Inflammatory macrophage treated with lipopolysaccharide for 4 hours (primary cell): ENCODE measurements at regions not wholly inside any gene's neighbourhood (a gene's known extent, or its start where the extent isn't known, plus 50 kb on each side); places are given as distances from the start of the nearest gene placed in this dataset.

ENCODE experiments used
- DNase-seq: peaks from one replicate; pipeline ENCODE4 v3.0.0-alpha.2; 2020

DNA sequence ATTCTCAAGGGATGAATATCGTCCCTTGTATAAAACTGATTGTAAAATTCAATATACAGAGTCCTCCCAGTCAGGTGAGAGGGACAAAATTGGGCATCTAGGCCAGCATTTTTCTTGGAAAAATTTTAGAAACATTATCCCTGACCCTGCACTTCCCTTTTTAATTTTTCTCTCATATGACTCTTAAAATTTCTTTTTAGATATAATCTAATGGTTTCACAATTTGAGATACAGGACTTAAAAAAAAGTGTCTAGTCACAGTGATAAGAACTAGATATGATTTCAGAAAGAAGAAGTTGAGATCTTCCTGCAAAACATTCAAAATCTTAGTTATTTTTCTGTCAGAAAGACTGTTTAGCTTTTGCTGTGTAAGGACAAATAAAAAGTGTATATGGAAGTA, 270.8 kb upstream of the PPFIA2 start:
- no peak for DNase-seq

DNA sequence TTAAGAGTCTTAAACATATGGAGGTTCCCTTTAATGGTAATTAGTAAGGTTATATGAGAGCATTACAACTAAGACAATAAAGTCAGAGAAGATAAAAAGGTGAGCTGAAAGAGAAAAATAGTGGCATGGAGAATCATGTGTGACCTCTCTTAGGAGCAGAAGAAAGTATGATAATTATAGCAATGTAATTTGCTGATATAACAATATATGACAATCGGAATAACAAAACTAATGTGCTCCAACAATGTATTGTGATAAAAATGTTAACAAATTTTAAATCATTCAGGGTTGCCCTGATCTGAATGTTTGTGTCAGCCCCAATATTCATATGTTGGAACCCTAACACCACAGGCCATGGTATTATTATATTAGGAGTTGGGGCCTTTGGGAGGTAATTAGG, 269.6 kb upstream of the PPFIA2 start:
- no peak for DNase-seq

GRCh38 chr12:82027612-82028011, 268.5 kb upstream of the PPFIA2 start:
- DNase-seq: peak; percentile 36

GRCh38 chr12:82025462-82025861, 266.3 kb upstream of the PPFIA2 start:
- DNase-seq: no peak

DNA sequence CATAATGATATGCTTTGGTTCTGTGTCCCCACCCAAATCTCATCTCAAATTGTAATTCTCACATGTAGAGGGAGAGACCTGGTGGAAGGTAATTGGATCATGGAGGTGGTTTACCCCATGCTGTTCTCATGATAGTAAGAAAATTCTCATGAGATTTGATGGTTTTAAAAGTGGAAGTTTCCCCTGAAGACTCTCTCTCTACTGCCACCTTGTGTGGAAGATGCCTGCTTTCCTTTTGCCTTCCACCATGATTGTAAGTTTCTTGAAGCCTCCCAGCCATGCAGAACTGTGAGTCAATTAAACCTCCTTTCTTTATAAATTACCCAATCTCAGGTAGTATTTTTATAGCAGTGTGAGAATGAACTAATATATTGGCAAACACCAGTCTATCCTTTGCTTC, 260.4 kb upstream of the PPFIA2 start:
- peak; percentile 17 for DNase-seq

DNA sequence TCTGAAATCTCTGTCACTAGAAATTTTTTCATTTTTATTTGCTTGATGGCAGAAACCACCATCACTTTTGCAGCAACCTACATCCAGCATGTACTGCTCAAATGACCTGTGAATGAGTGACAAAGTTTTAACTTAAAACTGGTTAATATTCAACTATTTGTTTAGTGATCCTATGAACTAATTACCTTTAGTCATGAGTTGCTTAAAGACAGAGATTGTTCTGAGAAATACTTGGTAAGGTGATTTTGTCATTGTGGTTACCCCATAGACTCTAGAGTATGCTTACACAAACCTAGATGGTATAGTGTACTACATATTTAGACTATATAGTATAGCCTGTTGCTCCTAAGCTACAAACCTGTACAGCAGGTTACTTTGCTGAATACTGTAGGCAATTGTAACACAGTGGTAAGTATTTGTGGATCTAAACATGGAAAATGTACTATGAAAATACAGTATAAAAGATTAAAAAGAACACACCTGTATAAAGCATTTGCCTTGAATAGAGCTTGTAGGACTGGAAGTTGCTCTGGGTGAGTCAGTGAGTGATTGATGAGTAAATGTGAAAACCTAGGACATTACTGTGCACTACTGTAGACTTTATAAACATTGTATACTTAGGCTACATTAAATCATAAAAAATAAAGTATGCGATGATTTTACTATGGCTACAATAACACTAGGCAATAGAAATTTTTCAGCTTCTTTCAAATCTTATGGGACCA, 256.6 kb upstream of the PPFIA2 start:
- no peak for DNase-seq

- no peak for DNase-seq
These were observed 253.0 kb upstream of the PPFIA2 start for GRCh38 chr12:82012176-82012575.

DNA sequence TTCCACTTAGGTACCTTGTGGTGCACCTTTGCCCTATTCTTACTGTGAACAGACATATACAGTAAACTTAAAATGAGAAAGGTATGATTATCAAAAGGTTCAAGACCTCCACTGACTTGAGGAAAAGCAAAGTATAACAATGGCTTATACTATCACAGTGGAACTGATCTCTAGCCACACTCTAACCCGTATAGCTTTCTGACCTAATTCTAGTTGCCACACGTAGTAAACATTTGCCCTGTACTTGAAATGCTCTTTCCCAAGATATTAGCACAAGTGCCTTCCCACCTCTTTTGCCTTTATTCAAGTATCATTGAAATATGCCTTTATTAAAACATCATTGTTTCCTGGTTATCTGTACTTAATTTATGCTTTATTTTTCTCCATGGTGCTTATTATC, 250.4 kb upstream of the PPFIA2 start:
- no peak for DNase-seq

- DNase-seq: no peak
These were observed 249.1 kb upstream of the PPFIA2 start for GRCh38 chr12:82008251-82008650.

GRCh38 chr12:81998761-81999378, 239.7 kb upstream of the PPFIA2 start:
- DNase-seq: no peak

DNA sequence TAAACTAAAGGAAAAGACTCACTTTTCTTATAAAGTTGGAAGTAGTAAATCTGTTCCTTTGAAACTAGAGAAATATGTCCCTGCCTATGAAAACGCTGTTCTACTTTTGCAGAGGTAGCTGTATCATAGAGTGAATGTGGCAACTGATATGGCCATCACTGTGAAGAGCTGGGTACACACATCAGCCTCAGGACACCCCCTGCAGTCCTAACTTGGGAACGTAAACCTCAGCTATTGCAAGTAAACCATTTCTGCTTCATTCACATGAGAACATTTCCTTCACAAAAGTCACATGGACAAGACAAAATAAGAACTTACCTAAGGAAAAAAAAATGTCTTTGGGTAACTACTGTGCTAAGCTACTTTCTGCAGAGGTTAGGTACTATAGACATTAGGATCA, 233.3 kb upstream of the PPFIA2 start:
- peak; percentile 58 for DNase-seq

- DNase-seq: no peak
These were observed 232.7 kb upstream of the PPFIA2 start for GRCh38 chr12:81991868-81992267.

DNA sequence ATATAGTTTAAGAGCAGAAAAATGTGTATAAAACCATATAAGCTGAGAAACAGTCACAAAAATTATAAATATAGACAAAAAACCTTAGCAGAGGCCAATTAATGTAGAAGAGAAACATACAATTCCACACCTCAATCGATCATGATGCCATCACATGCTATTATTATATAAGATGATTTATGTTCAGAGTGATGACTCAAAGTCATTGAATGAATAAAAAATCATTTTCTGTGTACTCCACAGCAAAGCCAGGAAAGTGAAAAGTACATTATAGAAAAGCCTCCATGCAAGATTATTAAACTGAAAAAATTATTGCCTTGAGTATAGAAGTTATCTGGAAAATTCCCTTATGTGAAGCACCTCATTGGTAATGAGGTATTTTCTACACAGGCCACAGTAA, 229.2 kb upstream of the PPFIA2 start:
- DNase-seq: no peak

- no peak for DNase-seq
These were observed 228.2 kb upstream of the PPFIA2 start for GRCh38 chr12:81987371-81987770.

- DNase-seq: no peak
These were observed 217.5 kb upstream of the PPFIA2 start for GRCh38 chr12:81976661-81977060.

GRCh38 chr12:81974762-81975161, 215.6 kb upstream of the PPFIA2 start:
- DNase-seq: no peak

DNA sequence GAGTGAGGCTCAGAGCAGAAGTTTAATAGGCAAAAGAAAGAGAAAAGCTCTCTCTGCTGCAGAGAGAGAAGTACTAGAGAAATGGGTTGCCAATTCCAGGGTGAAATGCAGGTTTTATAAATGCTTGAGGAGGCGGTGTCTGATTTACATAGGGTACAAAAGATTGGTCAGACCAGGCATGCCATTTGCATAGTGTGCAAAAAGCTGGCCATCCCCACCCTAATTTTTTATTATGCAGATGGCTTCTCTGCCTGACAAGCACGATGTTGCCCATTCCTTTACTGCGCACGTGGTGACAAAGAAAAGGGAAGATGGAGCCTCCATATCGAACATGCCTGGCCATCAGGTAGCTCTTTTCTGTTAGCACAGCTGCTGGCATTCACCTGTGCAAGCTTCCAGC, 209.3 kb upstream of the PPFIA2 start:
- DNase-seq: no peak

- DNase-seq: no peak
These were observed 204.5 kb upstream of the PPFIA2 start for GRCh38 chr12:81963636-81964035.

- DNase-seq: no peak
These were observed 203.9 kb upstream of the PPFIA2 start for GRCh38 chr12:81963026-81963425.

GRCh38 chr12:81962126-81962856, 203.1 kb upstream of the PPFIA2 start:
- no peak for DNase-seq

DNA sequence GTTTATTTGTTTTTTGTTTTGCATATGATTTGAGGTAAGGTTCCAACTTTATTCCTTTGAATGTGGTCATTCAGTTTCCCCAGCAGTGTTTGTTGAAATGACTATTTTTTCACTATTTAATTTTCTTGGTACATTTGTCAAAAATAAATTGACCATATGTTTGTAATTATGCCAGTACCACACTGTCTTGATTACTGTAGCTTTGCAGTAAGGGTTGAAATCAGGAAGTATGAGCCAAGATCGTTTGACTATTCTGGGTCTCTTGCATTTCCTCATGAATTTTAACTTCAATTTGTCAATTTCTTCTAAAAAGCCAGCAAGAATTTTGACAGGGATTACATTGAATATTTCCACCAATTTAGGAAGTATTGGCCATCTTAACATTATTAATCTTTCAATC, 199.3 kb upstream of the PPFIA2 start:
- peak; percentile 61 for DNase-seq

DNA sequence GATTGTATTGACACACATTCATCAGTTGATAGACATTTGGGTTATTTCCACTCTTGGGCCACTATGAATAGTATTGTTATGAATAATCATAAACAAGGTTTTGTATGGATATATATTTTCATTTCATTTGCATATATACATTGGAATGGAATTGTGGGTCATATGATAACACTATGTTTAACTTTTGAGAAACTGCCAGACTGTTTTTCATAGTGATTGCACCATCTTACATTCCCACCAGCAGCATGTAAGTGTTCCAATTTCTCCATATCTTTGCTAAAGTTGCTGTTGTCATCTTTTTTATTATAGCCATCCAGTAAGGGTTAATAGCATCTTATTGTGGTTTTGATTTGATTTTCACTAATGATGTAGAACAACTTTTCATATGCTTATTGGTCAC, 198.5 kb upstream of the PPFIA2 start:
- DNase-seq: peak; percentile 68

DNA sequence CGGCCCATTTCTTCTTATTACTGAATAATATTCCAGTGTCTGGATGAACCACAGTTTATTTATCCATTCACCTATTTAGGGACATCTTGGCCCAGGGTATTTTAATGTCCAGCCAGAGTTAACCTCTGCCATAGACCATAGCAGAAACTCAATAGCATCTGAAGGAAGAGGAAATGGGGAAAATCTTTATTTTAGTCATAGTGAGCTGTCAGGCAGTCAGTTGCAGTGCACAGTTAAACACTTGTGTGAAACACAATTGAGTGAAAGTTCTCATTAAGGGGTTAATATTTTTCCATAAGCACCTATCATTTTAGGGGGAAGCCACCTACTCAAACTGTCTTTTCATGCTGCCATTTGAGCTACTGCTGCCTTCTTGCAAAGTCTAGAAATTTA, 197.3 kb upstream of the PPFIA2 start:
- peak; percentile 51 for DNase-seq

GRCh38 chr12:81953541-81953940, 194.4 kb upstream of the PPFIA2 start:
- DNase-seq: peak; percentile 66
